AG04450 (cell line): ENCODE measurements at regions not wholly inside any gene's neighbourhood (a gene's known extent, or its start where the extent isn't known, plus 50 kb on each side); places are given as distances from the start of the nearest gene placed in this dataset.

ENCODE experiments used
- CTCF ChIA-PET: fragments of 300-600, 350-600 bp; formaldehyde crosslinking; extraction: SDS; loops from one replicate; lab custom pipeline; 2022; ENCODE audit warnings: antibody characterized with exemption, inconsistent platforms; lab: Charles Lee
- POLR2A ChIA-PET: fragments of 350-600 bp; formaldehyde crosslinking; extraction: SDS; loops from one replicate; lab custom pipeline; 2021; ENCODE audit warnings: antibody characterized with exemption, inconsistent platforms; lab: Yijun Ruan, JAX
- DNase-seq: peaks from one replicate; pipeline ENCODE4 v3.0.0-alpha.2; 2011; ENCODE audit warnings: low read depth, low spot score
- H3K27ac ChIP-seq: one replicate; pipeline ENCODE4 v1.5.1; 2012; ENCODE audit warnings: low read depth, low read length, control low read depth
- H3K27me3 ChIP-seq: one replicate; pipeline ENCODE4 v1.6.0; 2012; ENCODE audit warnings: low read length; ENCODE audit not compliant: control insufficient read depth, insufficient read depth
- H3K4me3 ChIP-seq: 2 replicates; pipeline ENCODE4 v1.5.1; 2011; ENCODE audit warnings: mild to moderate bottlenecking, low read depth, low read length, control low read depth
- H3K9me3 ChIP-seq: 2 replicates; pipeline ENCODE4 v1.5.1; 2012; ENCODE audit warnings: low read length; ENCODE audit not compliant: control insufficient read depth, insufficient read depth
- CTCF ChIP-seq: IDR thresholded peaks from 2 replicates; pipeline ENCODE4 v1.5.1; 2011; ENCODE audit warnings: low read depth, low read length, control low read depth, inconsistent platforms

- Histone ChIP-seq H3K27me3 (no peaks in the 10 kb centered on the region), H3K4me3 (no peak overlapping the region), H3K27ac (no peak overlapping the region), H3K9me3 (no peaks in the 10 kb centered on the region; the same call in 1 of the 2 replicates)
- POLR2A ChIA-PET, result no interaction called here
- DNase-seq, result no peak
- CTCF ChIA-PET, result no interaction called here
- no peak for TF ChIP-seq CTCF
Measured at GRCh38 chr9:106310782-106311181, 552.2 kb upstream of the ZNF462 start.

GRCh38 chr9:106312906-106313305 is 550.1 kb upstream of the ZNF462 start:
- TF ChIP-seq CTCF, result no peak
- no peak overlapping the region for H3K27ac ChIP-seq
- H3K27me3 ChIP-seq, result no peaks in the 10 kb centered on the region
- POLR2A ChIA-PET, result no interaction called here
- H3K9me3 ChIP-seq, result no peaks in the 10 kb centered on the region; the same call in 1 of the 2 replicates
- DNase-seq, result no peak
- CTCF ChIA-PET, result no interaction called here
- no peak overlapping the region for H3K4me3 ChIP-seq

GRCh38 chr9:106314476-106314875 is 548.5 kb upstream of the ZNF462 start:
- DNase-seq, result no peak
- POLR2A ChIA-PET, result no interaction called here
- Histone ChIP-seq H3K4me3 (no peak overlapping the region), H3K9me3 (no peaks in the 10 kb centered on the region), H3K27me3 (no peaks in the 10 kb centered on the region), H3K27ac (no peak overlapping the region)
- no peak for TF ChIP-seq CTCF
- CTCF ChIA-PET, result no interaction called here

- H3K27ac ChIP-seq, result no peak overlapping the region
- CTCF ChIA-PET, result no interaction called here
- POLR2A ChIA-PET, result no interaction called here
Measured at GRCh38 chr9:106321394-106322180, 541.4 kb upstream of the ZNF462 start.

More at GRCh38 chr9:106321394-106322180, 541.4 kb upstream of the ZNF462 start:
- no peaks in the 10 kb centered on the region for H3K27me3 ChIP-seq
- H3K9me3 ChIP-seq, result no peaks in the 10 kb centered on the region; the same call in 1 of the 2 replicates
- no peak overlapping the region for H3K4me3 ChIP-seq
- DNase-seq, result no peak
- TF ChIP-seq CTCF, result no peak
